ENCODE measurements at regions not wholly inside any gene's neighbourhood (a gene's known extent, or its start where the extent isn't known, plus 50 kb on each side); places are given as distances from the start of the nearest gene placed in this dataset.

DNA sequence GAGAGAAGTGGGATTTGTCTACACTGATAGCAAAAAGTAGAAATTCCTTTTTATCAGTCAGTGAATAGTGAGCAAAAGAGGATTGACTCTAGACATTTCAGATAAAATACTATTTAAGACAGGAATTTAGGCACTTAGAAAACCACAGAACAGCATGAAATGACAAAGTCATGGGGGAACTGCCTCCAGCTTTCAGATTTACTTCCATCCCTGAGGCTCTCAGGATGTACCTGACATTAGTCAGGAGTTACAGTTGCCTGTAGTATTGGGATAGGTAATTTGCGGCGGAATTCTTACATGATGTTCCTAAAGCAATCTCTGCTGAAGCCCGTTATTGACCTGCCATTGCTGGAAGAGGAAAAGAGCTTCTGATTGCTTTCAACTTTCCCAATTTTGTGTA, 337.1 kb upstream of the MAP2 start:
- in situ Hi-C loops (cut with MboI; ENCODE audit: low sequenced_read_pairs, unreplicated experiment): no loop called here
- TF ChIP-seq, protein P1, sequence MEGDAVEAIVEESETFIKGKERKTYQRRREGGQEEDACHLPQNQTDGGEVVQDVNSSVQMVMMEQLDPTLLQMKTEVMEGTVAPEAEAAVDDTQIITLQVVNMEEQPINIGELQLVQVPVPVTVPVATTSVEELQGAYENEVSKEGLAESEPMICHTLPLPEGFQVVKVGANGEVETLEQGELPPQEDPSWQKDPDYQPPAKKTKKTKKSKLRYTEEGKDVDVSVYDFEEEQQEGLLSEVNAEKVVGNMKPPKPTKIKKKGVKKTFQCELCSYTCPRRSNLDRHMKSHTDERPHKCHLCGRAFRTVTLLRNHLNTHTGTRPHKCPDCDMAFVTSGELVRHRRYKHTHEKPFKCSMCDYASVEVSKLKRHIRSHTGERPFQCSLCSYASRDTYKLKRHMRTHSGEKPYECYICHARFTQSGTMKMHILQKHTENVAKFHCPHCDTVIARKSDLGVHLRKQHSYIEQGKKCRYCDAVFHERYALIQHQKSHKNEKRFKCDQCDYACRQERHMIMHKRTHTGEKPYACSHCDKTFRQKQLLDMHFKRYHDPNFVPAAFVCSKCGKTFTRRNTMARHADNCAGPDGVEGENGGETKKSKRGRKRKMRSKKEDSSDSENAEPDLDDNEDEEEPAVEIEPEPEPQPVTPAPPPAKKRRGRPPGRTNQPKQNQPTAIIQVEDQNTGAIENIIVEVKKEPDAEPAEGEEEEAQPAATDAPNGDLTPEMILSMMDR (IDR thresholded peaks at IDR 0.05; ENCODE audit: borderline replicate concordance, control extremely low read depth, extremely low read depth, insufficient read depth, missing control alignments): no peak

DNA sequence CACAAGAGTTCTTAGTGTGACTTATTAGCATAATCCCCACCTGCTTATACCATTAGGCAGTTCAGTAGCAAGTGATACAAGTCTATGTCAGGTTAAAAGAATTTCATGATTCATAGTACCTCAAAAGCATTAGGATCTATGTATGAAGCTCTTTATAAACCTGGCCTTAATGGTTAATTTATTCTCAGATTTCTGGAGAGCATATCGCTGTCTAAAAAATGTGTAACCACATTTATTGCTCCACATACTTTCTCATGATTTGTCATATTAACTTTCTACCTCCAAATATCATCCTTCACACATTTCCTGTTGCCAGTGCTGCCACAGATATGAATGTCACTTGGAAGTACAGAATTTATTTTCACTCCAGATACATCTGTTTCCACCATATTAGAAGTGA, 332.8 kb upstream of the MAP2 start:
- DNase-seq (ENCODE audit: low spot score): no peak
- TF ChIP-seq, protein P1 (IDR thresholded peaks at IDR 0.05; ENCODE audit: borderline replicate concordance, control extremely low read depth, extremely low read depth, insufficient read depth, missing control alignments): no peak
- in situ Hi-C loops (cut with MboI; ENCODE audit: low sequenced_read_pairs, unreplicated experiment): no loop called here

More for the DNA sequence above, 337.1 kb upstream of the MAP2 start:
- no peak for DNase-seq (ENCODE audit: low spot score)

DNA sequence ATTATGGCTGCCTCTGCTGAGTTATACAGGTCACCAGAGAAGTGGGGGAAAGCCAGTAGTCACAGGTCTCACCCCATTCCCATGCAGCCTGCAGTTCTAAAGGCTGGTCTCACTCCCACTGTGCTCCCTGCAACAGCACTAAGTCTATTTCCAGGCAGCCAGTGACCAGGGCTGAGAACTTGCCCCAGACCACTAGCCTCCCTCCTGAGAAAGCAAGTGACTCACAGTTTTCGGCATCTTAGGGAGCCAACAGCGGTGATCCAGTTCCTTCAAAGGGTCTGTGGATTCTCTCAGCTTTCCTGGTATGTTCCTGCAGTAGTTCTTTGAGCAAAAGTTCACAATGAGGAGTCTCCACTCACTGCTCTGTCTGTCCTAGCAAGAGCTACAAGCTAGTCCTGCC, 329.6 kb upstream of the MAP2 start:
- DNase-seq (ENCODE audit: low spot score): no peak
- in situ Hi-C loops (cut with MboI; ENCODE audit: low sequenced_read_pairs, unreplicated experiment): no loop called here
- TF ChIP-seq, protein P1 (IDR thresholded peaks at IDR 0.05; ENCODE audit: borderline replicate concordance, control extremely low read depth, extremely low read depth, insufficient read depth, missing control alignments): no peak

DNA sequence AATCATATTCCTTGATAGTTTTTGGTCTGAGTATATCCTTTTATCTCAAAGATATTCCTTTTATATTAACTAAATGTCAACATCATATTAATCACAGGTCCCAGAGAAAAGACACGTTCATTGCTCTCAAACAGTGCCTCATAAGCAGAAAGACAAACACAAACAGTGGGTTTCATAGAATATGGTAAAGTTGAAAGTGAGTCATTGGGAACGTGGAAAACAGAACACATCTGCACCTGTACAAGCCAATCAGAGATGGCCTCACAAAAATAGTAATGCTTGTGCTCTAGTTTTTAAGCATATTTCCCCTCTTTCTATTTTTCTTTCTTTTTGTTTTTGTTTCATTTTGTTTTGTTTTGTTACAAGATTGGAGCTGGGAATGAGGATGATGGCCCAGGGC, 328.4 kb upstream of the MAP2 start:
- in situ Hi-C loops (cut with MboI; ENCODE audit: low sequenced_read_pairs, unreplicated experiment): no loop called here
- no peak for DNase-seq (ENCODE audit: low spot score)
- TF ChIP-seq, protein P1 (IDR thresholded peaks at IDR 0.05; ENCODE audit: borderline replicate concordance, control extremely low read depth, extremely low read depth, insufficient read depth, missing control alignments): no peak

DNA sequence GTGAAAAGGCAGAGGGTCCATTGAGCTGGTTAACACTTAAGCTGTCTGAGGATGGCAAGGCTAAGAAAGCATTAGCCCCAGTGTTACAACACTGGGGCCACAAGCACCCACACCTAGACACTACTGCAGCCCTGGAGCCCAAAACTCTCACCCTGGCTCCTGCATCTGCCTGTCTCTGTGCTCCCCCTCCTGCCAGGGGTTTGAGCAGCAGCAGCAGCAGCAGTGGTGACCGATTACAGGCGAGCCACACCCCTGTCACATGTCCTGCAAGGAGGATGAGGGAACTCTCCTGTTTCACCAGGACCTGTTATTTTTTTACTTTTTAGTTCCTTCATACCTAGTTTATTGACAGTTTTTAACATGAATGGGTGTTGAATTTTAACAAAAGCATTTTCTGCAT, 326.7 kb upstream of the MAP2 start:
- in situ Hi-C loops (cut with MboI; ENCODE audit: low sequenced_read_pairs, unreplicated experiment): no loop called here
- TF ChIP-seq, protein P1 (IDR thresholded peaks at IDR 0.05; ENCODE audit: borderline replicate concordance, control extremely low read depth, extremely low read depth, insufficient read depth, missing control alignments): no peak
- DNase-seq (ENCODE audit: low spot score): no peak

DNA sequence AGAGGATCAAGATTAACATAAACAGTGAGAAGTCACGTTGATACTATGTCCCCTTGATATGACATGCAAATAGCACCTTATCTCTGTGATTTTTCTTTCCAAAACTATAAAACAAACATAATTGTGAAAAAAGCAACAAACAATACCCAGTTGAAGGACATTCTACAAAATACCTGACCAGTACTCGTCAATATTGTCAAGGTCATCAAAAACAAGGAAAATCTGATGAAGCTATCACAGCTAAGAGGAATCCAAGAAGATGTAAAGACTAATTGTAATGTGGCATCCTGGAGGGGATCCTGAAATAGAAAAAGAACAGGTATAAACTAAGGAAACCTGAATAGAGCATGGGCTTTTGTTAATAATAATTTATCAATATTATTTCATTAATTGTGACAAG, 321.5 kb upstream of the MAP2 start:
- in situ Hi-C loops (cut with MboI; ENCODE audit: low sequenced_read_pairs, unreplicated experiment): no loop called here
- TF ChIP-seq, protein P1 (IDR thresholded peaks at IDR 0.05; ENCODE audit: borderline replicate concordance, control extremely low read depth, extremely low read depth, insufficient read depth, missing control alignments): no peak
- DNase-seq (ENCODE audit: low spot score): no peak

DNA sequence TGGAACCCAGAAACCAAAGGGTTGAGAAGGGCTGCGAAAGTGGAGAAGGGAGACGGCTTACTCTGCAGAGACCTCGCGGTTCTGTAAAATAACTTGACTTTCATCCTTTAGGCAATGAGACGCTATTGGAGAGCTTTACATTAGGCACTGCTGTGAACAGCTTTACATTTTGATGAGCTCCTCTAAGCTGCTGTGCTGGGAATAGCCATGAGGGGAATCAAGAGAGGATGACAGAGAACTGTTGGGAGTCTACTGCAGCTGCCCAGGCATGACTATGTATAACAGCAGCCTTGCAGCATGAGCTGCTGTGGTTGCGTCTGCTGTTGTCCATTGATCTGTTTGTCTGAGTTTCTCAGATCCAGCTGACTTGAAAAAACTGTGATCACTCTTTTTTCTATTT, 310.8 kb upstream of the MAP2 start:
- DNase-seq (ENCODE audit: low spot score): no peak
- TF ChIP-seq, protein P1 (IDR thresholded peaks at IDR 0.05; ENCODE audit: borderline replicate concordance, control extremely low read depth, extremely low read depth, insufficient read depth, missing control alignments): no peak
- in situ Hi-C loops (cut with MboI; ENCODE audit: low sequenced_read_pairs, unreplicated experiment): no loop called here

Measured in GM13976 (cell line).